Naive thymus-derived CD4-positive, alpha-beta T cell (primary cell): ENCODE measurements at regions not wholly inside any gene's neighbourhood (a gene's known extent, or its start where the extent isn't known, plus 50 kb on each side); places are given as distances from the start of the nearest gene placed in this dataset.

Experiments
- ATAC-seq: fragments of 150-1000 bp; cut with Tn5 transposase; 2 replicates; pipeline ENCODE4 v1.10.0; 2021; ENCODE audit warnings: mild to moderate bottlenecking, moderate library complexity
- CTCF ChIA-PET: fragments of 350-600 bp; sonication (Branson Sonifier 250); formaldehyde crosslinking; loops from one replicate; lab custom pipeline; 2021; ENCODE audit warnings: antibody characterized with exemption; lab: Charles Lee
- POLR2A ChIA-PET: fragments of 350-600 bp; sonication (Branson Sonifier 250); formaldehyde crosslinking; loops from one replicate; lab custom pipeline; 2021; ENCODE audit warnings: antibody characterized with exemption, inconsistent platforms; lab: Charles Lee
- DNase-seq, 9 donors: peaks; one replicate each; pipeline versions ENCODE4 v3.0.0 to v3.0.0-alpha.2; 2020 to 2022; ENCODE audit warnings: mixed read lengths in 1 of 9
- H3K27ac ChIP-seq: one replicate; pipeline ENCODE4 v1.7.0; 2013; ENCODE audit warnings: mild to moderate bottlenecking, low read depth, low read length, moderate library complexity
- H3K27me3 ChIP-seq, 2 donors: one replicate each; pipeline ENCODE4 v1.7.0; 2013; ENCODE audit warnings: low read length in 2 of 2, mild to moderate bottlenecking in 2 of 2, moderate library complexity in 2 of 2; ENCODE audit not compliant: control insufficient read depth in 2 of 2, insufficient read depth in 2 of 2
- H3K36me3 ChIP-seq, 3 experiments: 1 replicate in 2 of 3; 2 replicates in 1 of 3; pipeline ENCODE4 v1.7.0; 2013; ENCODE audit warnings: low read length in 3 of 3, mild to moderate bottlenecking in 3 of 3, moderate library complexity in 1 of 3; ENCODE audit not compliant: insufficient read depth in 3 of 3, control insufficient read depth in 2 of 3
- H3K4me1 ChIP-seq, 2 donors: one replicate each; pipeline ENCODE4 v1.7.0; 2013; ENCODE audit warnings: low read length in 2 of 2, mild to moderate bottlenecking in 2 of 2, moderate library complexity in 1 of 2; ENCODE audit not compliant: control insufficient read depth in 2 of 2, insufficient read depth in 2 of 2
- H3K4me3 ChIP-seq: 2 replicates; pipeline ENCODE4 v1.7.0; 2013; ENCODE audit warnings: mild to moderate bottlenecking, low read length
- H3K9me3 ChIP-seq, 3 experiments: 1 replicate in 2 of 3; 2 replicates in 1 of 3; pipeline ENCODE4 v1.7.0; 2013; ENCODE audit warnings: low read length in 3 of 3; ENCODE audit not compliant: control insufficient read depth in 2 of 3
- H3K27ac Mint-ChIP-seq, 9 donors: one replicate each; pipeline ENCODE4 v1.8.0; 2020 to 2022; ENCODE audit warnings: mixed read lengths in 9 of 9, mild to moderate bottlenecking in 8 of 9, moderate library complexity in 5 of 9, inconsistent platforms in 2 of 9
- H3K27me3 Mint-ChIP-seq, 5 donors: one replicate each; pipeline ENCODE4 v1.8.0; 2021 to 2022; ENCODE audit warnings: mixed read lengths in 5 of 5, mild to moderate bottlenecking in 1 of 5
- H3K36me3 Mint-ChIP-seq, 5 donors: one replicate each; pipeline ENCODE4 v1.8.0; 2020 to 2022; ENCODE audit warnings: mixed read lengths in 5 of 5, mild to moderate bottlenecking in 3 of 5, inconsistent platforms in 1 of 5
- H3K4me1 Mint-ChIP-seq, 7 donors: one replicate each; pipeline ENCODE4 v1.8.0; 2020 to 2022; ENCODE audit warnings: mixed read lengths in 7 of 7, mild to moderate bottlenecking in 3 of 7, inconsistent platforms in 1 of 7
- H3K4me3 Mint-ChIP-seq, 10 donors: one replicate each; pipeline ENCODE4 v1.8.0; 2020 to 2022; ENCODE audit warnings: mild to moderate bottlenecking in 10 of 10, mixed read lengths in 10 of 10, moderate library complexity in 6 of 10, inconsistent platforms in 2 of 10
- H3K9me3 Mint-ChIP-seq, 11 donors: one replicate each; pipeline ENCODE4 v1.8.0; 2020 to 2022; ENCODE audit warnings: mixed read lengths in 11 of 11, mild to moderate bottlenecking in 4 of 11, inconsistent platforms in 1 of 11, moderate library complexity in 1 of 11
- intact Hi-C, 2 donors: fragments of 100-400 bp; cut with micrococcal nuclease; formaldehyde crosslinking; loops; one replicate each; pipeline ENCODE4 v1.15.1; 2023

GRCh38 chr16:54405478-54405877 lies 118.9 kb upstream of the IRX3 start:
- Histone ChIP-seq H3K4me3 (no peak overlapping the region), H3K4me1 (no peaks in the 10 kb centered on the region), H3K9me3 (no peaks in the 10 kb centered on the region), H3K27ac (no peak overlapping the region), H3K36me3 (no peaks in the 10 kb centered on the region), H3K27me3 (no peaks in the 10 kb centered on the region)
- ATAC-seq: no peak
- CTCF ChIA-PET: no interaction called here
- Mint-ChIP-seq H3K4me3 (no peak overlapping the region), H3K36me3 (no peaks in the 10 kb centered on the region), H3K27ac (no peak overlapping the region), H3K27me3 (peaks cover 0 to 13% (median 6%) of the 10 kb centered on the region in 5 donors), H3K9me3 (peaks cover 0 to 3% (median 0%) of the 10 kb centered on the region in 11 donors), H3K4me1 (no peaks in the 10 kb centered on the region)
- no peak for DNase-seq
- intact Hi-C loops: no loop called here
- POLR2A ChIA-PET: no interaction called here

GRCh38 chr16:54403580-54403979 lies 117.0 kb upstream of the IRX3 start:
- H3K4me3 Mint-ChIP-seq: no peak overlapping the region
- H3K9me3 Mint-ChIP-seq: peaks cover 0 to 3% (median 0%) of the 10 kb centered on the region in 11 donors
- no peak for ATAC-seq
- H3K4me3 ChIP-seq: no peak overlapping the region
- no peaks in the 10 kb centered on the region for H3K4me1 ChIP-seq
- CTCF ChIA-PET: no interaction called here
- no peak overlapping the region for H3K27ac Mint-ChIP-seq
- peaks cover 0 to 12% (median 5%) of the 10 kb centered on the region in 5 donors for H3K27me3 Mint-ChIP-seq
- POLR2A ChIA-PET: no interaction called here
- no peaks in the 10 kb centered on the region for H3K36me3 Mint-ChIP-seq
- no peaks in the 10 kb centered on the region for H3K36me3 ChIP-seq
- no peaks in the 10 kb centered on the region for H3K9me3 ChIP-seq
- no peak overlapping the region for H3K27ac ChIP-seq
- intact Hi-C loops: no loop called here
- no peak for DNase-seq
- H3K27me3 ChIP-seq: no peaks in the 10 kb centered on the region
- H3K4me1 Mint-ChIP-seq: no peaks in the 10 kb centered on the region

- peaks cover 0 to 17% (median 11%) of the 10 kb centered on the region in 5 donors for H3K27me3 Mint-ChIP-seq
- Histone ChIP-seq H3K27me3 (no peaks in the 10 kb centered on the region), H3K27ac (no peak overlapping the region), H3K4me3 (no peak overlapping the region), H3K36me3 (no peaks in the 10 kb centered on the region), H3K9me3 (no peaks in the 10 kb centered on the region), H3K4me1 (no peaks in the 10 kb centered on the region)
- POLR2A ChIA-PET: no interaction called here
- CTCF ChIA-PET: no interaction called here
- ATAC-seq (no peak), DNase-seq (no peak)
- H3K4me3 Mint-ChIP-seq: no peak overlapping the region
- H3K27ac Mint-ChIP-seq: no peak overlapping the region
- H3K4me1 Mint-ChIP-seq: no peaks in the 10 kb centered on the region
- H3K9me3 Mint-ChIP-seq: peaks cover 0 to 3% (median 0%) of the 10 kb centered on the region in 11 donors
- intact Hi-C loops: no loop called here
- H3K36me3 Mint-ChIP-seq: no peaks in the 10 kb centered on the region
Observed at GRCh38 chr16:54402873-54403272, 116.3 kb upstream of the IRX3 start.

- no peaks in the 10 kb centered on the region for H3K36me3 Mint-ChIP-seq
- Histone ChIP-seq H3K4me1 (no peaks in the 10 kb centered on the region), H3K9me3 (no peaks in the 10 kb centered on the region), H3K4me3 (no peak overlapping the region), H3K27me3 (no peaks in the 10 kb centered on the region), H3K36me3 (no peaks in the 10 kb centered on the region), H3K27ac (no peak overlapping the region)
- peaks cover 0 to 6% (median 0%) of the 10 kb centered on the region in 11 donors for H3K9me3 Mint-ChIP-seq
- intact Hi-C loops: no loop called here
- H3K27ac Mint-ChIP-seq: no peak overlapping the region
- no peak overlapping the region for H3K4me3 Mint-ChIP-seq
- CTCF ChIA-PET: no interaction called here
- no peak for ATAC-seq
- no peaks in the 10 kb centered on the region for H3K4me1 Mint-ChIP-seq
- peaks cover 0 to 23% (median 14%) of the 10 kb centered on the region in 5 donors for H3K27me3 Mint-ChIP-seq
- POLR2A ChIA-PET: no interaction called here
- DNase-seq: no peak
Observed at GRCh38 chr16:54402270-54402669, 115.7 kb upstream of the IRX3 start.

- CTCF ChIA-PET: no interaction called here
- intact Hi-C loops: no loop called here
- no peak for DNase-seq
Observed at GRCh38 chr16:54400261-54400660, 113.7 kb upstream of the IRX3 start.

GRCh38 chr16:54398986-54399385 lies 112.4 kb upstream of the IRX3 start:
- intact Hi-C loops: no loop called here
- DNase-seq (no peak), ATAC-seq (no peak)
- Mint-ChIP-seq H3K4me3 (no peak overlapping the region), H3K9me3 (peaks cover 0 to 15% (median 5%) of the 10 kb centered on the region in 11 donors), H3K4me1 (no peaks in the 10 kb centered on the region), H3K27me3 (peaks cover 3 to 35% (median 21%) of the 10 kb centered on the region in 5 donors), H3K27ac (no peak overlapping the region), H3K36me3 (peaks cover 0 to 3% (median 0%) of the 10 kb centered on the region in 5 donors)
- Histone ChIP-seq H3K27me3 (no peaks in the 10 kb centered on the region), H3K36me3 (no peaks in the 10 kb centered on the region), H3K9me3 (no peaks in the 10 kb centered on the region), H3K4me1 (no peaks in the 10 kb centered on the region), H3K4me3 (no peak overlapping the region), H3K27ac (no peak overlapping the region)
- ChIA-PET CTCF (no interaction called here), POLR2A (no interaction called here)

More at GRCh38 chr16:54400261-54400660, 113.7 kb upstream of the IRX3 start:
- no peak for ATAC-seq
- no peak overlapping the region for H3K27ac ChIP-seq
- H3K4me1 ChIP-seq: no peaks in the 10 kb centered on the region
- Mint-ChIP-seq H3K9me3 (peaks cover 0 to 12% (median 3%) of the 10 kb centered on the region in 11 donors), H3K36me3 (no peaks in the 10 kb centered on the region), H3K27ac (no peak overlapping the region), H3K4me3 (no peak overlapping the region), H3K27me3 (peaks cover 0 to 28% (median 20%) of the 10 kb centered on the region in 5 donors), H3K4me1 (no peaks in the 10 kb centered on the region)
- no peaks in the 10 kb centered on the region for H3K27me3 ChIP-seq
- no peaks in the 10 kb centered on the region for H3K9me3 ChIP-seq
- POLR2A ChIA-PET: no interaction called here
- H3K36me3 ChIP-seq: no peaks in the 10 kb centered on the region
- no peak overlapping the region for H3K4me3 ChIP-seq

GRCh38 chr16:54397838-54398237 lies 111.3 kb upstream of the IRX3 start:
- Histone ChIP-seq H3K36me3 (no peaks in the 10 kb centered on the region), H3K4me3 (no peak overlapping the region), H3K9me3 (no peaks in the 10 kb centered on the region), H3K4me1 (no peaks in the 10 kb centered on the region), H3K27me3 (no peaks in the 10 kb centered on the region), H3K27ac (no peak overlapping the region)
- no peak for DNase-seq
- no peak overlapping the region for H3K27ac Mint-ChIP-seq
- intact Hi-C loops: no loop called here
- ATAC-seq: no peak
- peaks cover 0 to 4% (median 0%) of the 10 kb centered on the region in 5 donors for H3K36me3 Mint-ChIP-seq
- H3K9me3 Mint-ChIP-seq: peaks cover 0 to 15% (median 5%) of the 10 kb centered on the region in 11 donors
- H3K27me3 Mint-ChIP-seq: peaks cover 9 to 40% (median 23%) of the 10 kb centered on the region in 5 donors
- no peaks in the 10 kb centered on the region for H3K4me1 Mint-ChIP-seq
- ChIA-PET POLR2A (no interaction called here), CTCF (no interaction called here)
- no peak overlapping the region for H3K4me3 Mint-ChIP-seq
